Fibroblast of mammary gland (primary cell): ENCODE measurements at regions not wholly inside any gene's neighbourhood (a gene's known extent, or its start where the extent isn't known, plus 50 kb on each side); places are given as distances from the start of the nearest gene placed in this dataset.

ENCODE experiments used
- DNase-seq: peaks from one replicate; pipeline ENCODE4 v3.0.0-alpha.2; 2010; ENCODE audit warnings: low read depth
- H3K4me3 ChIP-seq: 2 replicates; pipeline ENCODE4 v1.5.1; 2011; ENCODE audit warnings: low read depth, mild to moderate bottlenecking, low read length, moderate library complexity; ENCODE audit not compliant: control insufficient read depth
- TF ChIP-seq, protein P1 (sequence below): conservative IDR thresholded peaks from 2 replicates; pipeline ENCODE4 v1.5.1; 2011; ENCODE audit warnings: low read depth, low read length, inconsistent platforms; ENCODE audit not compliant: control insufficient read depth, insufficient read depth

DNA sequence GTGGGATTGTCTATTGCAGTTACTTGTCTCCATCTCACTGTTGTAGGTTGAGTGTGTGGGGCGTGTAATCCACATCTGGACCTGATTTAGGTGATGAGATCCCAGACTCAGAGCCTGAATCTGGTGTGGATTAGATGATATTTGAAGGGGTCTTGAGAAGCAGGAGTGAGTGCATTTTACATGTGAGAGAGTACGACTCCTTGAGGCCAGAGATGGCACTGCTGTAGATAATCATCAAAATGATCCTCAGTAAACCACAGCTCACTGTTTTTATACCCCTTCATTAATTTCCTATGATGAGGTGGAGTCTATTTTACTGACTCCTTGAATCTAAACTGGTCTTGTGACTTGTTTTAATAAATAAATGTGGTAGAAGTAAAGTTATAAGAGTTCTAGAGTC lies 732.5 kb downstream of the KCNJ2 start:
- no peak overlapping the region for H3K4me3 ChIP-seq
- TF ChIP-seq, protein P1, sequence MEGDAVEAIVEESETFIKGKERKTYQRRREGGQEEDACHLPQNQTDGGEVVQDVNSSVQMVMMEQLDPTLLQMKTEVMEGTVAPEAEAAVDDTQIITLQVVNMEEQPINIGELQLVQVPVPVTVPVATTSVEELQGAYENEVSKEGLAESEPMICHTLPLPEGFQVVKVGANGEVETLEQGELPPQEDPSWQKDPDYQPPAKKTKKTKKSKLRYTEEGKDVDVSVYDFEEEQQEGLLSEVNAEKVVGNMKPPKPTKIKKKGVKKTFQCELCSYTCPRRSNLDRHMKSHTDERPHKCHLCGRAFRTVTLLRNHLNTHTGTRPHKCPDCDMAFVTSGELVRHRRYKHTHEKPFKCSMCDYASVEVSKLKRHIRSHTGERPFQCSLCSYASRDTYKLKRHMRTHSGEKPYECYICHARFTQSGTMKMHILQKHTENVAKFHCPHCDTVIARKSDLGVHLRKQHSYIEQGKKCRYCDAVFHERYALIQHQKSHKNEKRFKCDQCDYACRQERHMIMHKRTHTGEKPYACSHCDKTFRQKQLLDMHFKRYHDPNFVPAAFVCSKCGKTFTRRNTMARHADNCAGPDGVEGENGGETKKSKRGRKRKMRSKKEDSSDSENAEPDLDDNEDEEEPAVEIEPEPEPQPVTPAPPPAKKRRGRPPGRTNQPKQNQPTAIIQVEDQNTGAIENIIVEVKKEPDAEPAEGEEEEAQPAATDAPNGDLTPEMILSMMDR: peak; percentile 3
- peak; percentile 15 for DNase-seq

DNA sequence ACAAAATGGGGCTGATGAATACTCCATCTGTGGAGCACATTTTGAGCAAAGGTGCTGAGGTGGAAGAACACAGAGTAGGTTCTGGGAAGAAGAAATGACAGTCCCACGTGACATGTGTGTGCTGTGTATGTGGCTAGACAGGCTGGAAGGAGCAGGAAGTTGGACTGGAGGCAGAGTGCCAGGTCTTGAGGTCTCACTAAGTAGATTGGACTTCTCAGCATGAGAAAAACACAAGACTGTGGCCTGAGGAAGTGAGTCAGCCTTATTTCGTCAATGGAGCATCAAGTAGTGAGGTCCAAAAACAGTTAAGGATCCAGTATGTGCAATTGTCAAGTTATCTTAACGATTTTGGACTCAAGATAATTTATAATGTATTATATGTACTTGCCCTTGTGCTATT lies 736.5 kb downstream of the KCNJ2 start:
- no peak overlapping the region for H3K4me3 ChIP-seq
- DNase-seq: peak; percentile 97
- TF ChIP-seq, protein P1: no peak

DNA sequence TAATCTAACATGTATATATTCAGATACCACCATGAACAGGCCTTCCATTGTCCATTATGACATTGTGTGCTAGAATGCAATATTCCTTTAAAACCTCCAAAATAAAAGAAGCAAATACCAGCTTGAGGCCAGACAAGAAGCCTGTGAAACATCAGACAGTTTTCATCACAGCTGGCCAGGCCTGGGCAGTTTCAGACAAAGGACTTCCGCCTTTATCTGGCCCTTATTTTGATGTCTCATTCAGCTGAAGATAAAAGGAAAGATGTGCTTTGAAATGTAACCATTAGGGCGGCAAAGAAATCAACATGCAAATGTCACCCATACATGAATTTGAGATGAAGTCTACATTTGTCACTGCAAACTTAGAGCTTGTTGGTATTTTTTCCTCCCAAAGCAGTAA lies 737.5 kb downstream of the KCNJ2 start:
- TF ChIP-seq, protein P1: no peak
- no peak overlapping the region for H3K4me3 ChIP-seq
- DNase-seq: peak; percentile 25

DNA sequence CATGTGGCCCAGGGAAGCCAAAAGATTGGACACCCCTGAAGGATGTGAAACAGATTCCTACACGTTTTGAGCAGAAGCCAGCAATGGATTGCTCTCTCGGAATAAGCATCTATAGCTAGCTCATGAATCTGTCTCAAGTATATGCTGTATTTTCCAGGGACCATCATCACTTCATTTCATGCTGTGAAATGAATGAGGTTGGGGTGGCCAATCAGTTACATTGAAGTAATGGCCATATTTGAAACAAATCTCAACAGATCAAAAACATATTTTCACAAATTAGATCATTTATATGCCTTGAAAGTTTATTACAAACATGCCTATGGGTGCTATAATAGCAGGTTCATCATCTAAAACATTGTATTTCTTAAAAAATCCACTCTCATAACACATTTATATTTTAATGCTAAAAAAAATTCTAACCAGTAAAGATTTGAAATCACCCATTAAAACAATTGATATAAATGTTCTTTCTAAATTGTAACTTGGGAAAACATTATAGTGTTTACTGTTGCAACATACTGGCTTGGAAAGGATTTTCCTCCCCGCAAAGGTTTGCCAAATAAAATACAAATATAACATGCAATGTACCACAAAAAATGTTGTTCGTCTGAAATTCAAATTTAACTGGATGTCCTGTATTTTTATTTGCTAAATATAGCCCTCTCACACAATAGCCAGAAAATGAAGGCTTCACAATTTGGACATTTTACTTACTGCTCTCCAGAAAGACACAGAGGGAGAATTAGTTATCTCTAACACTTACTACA lies 743.6 kb downstream of the KCNJ2 start:
- DNase-seq: peak; percentile 38
- no peak overlapping the region for H3K4me3 ChIP-seq
- TF ChIP-seq, protein P1: no peak

DNA sequence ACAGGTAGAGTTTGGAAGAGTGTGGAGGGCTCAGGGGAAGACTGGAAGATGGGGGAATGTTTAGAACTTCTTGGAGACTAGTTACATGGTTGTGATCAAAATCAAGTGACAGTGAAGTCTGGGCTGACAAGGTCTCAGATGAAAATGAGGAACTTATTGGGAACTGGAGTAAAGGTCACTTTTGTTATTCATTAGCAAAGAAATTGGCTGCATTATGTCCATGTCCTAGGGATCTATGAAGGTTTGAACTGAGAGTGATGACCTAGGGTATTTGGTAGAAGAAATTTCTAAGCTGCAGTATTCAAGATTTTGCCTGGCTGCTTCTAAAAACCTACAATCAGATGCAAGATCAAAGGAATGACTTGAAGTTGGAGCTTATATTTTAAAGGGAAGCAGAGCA lies 747.1 kb downstream of the KCNJ2 start:
- no peak for DNase-seq
- no peak overlapping the region for H3K4me3 ChIP-seq
- TF ChIP-seq, protein P1: no peak

DNA sequence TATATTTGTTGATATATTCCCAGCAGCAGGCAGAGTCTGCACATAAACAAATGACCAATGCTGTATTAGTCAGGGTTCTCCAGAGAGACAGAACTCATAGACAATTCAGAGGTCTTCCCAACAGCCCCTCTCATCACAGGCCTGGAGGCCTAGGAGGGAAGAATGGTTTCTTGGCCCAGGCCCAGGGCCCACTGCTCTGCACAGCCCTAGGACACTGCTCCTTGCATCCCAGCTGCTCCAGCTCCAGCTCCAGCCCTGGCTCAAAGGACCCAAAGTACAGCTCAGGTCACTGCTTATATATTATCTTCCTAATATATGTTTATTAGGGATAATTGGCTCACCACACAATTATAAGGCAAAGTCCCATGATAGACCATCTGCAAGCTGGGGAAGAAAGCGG lies 749.9 kb downstream of the KCNJ2 start:
- H3K4me3 ChIP-seq: no peak overlapping the region
- no peak for DNase-seq
- TF ChIP-seq, protein P1: no peak
